Neural cell (in vitro differentiated cells): ENCODE measurements at regions not wholly inside any gene's neighbourhood (a gene's known extent, or its start where the extent isn't known, plus 50 kb on each side); places are given as distances from the start of the nearest gene placed in this dataset.

Experiments used
- H2AFZ ChIP-seq: fragments of 200-600, 300-800 bp; sonication (generic), shearing (Covaris generic); 2 replicates; pipeline ENCODE4 v1.6.0; 2014; ENCODE audit warnings: low read depth, mild to moderate bottlenecking, antibody characterized with exemption, low read length, moderate library complexity
- H3F3A ChIP-seq: fragments of 200-600 bp; shearing (Covaris generic); 2 replicates; pipeline ENCODE4 v1.6.1; 2016; ENCODE audit warnings: mild to moderate bottlenecking, moderate library complexity, mixed read lengths, antibody characterized with exemption, low read length; ENCODE audit not compliant: insufficient read depth, poor library complexity, severe bottlenecking
- H3K27ac ChIP-seq: fragments of 200-600, 300-800 bp; sonication (generic), shearing (Covaris generic); 2 replicates; pipeline ENCODE4 v1.5.1; 2014; ENCODE audit warnings: mild to moderate bottlenecking, low read length, moderate library complexity
- H3K27me3 ChIP-seq: fragments of 300-800, 200-600 bp; sonication (generic), shearing (Covaris generic); 2 replicates; pipeline ENCODE4 v1.6.0; 2014; ENCODE audit warnings: mild to moderate bottlenecking, low read depth, low read length, moderate library complexity; ENCODE audit not compliant: insufficient read depth
- H3K36me3 ChIP-seq: fragments of 300-800, 200-600 bp; sonication (generic), shearing (Covaris generic); 2 replicates; pipeline ENCODE4 v1.5.1; 2014; ENCODE audit warnings: mild to moderate bottlenecking, antibody characterized with exemption, low read length, moderate library complexity; ENCODE audit not compliant: insufficient read depth
- H3K4me2 ChIP-seq: fragments of 300-800, 200-600 bp; sonication (generic), shearing (Covaris generic); 2 replicates; pipeline ENCODE4 v1.6.0; 2014; ENCODE audit warnings: mild to moderate bottlenecking, low read length
- H3K4me3 ChIP-seq: fragments of 300-800, 200-600 bp; sonication (generic), shearing (Covaris generic); 2 replicates; pipeline ENCODE4 v1.5.1; 2014; ENCODE audit warnings: mild to moderate bottlenecking, low read length, moderate library complexity
- H3K79me2 ChIP-seq: fragments of 200-600 bp; shearing (Covaris generic); replicated peaks from 2 replicates; pipeline ENCODE4 v1.6.0; 2014; ENCODE audit warnings: mild to moderate bottlenecking, low read length, moderate library complexity; ENCODE audit not compliant: insufficient read depth
- H3K9ac ChIP-seq: fragments of 300-800, 200-600 bp; sonication (generic), shearing (Covaris generic); 2 replicates; pipeline ENCODE4 v1.6.1; 2016; ENCODE audit warnings: mild to moderate bottlenecking, low read length, mixed read lengths
- H3K9me2 ChIP-seq: fragments of 200-600 bp; shearing (Covaris generic); 2 replicates; pipeline ENCODE4 v1.6.1; 2016; ENCODE audit warnings: mild to moderate bottlenecking, low read length, mixed read lengths; ENCODE audit not compliant: insufficient read depth
- H3K9me3 ChIP-seq: fragments of 200-600, 300-800 bp; sonication (generic), shearing (Covaris generic); 2 replicates; pipeline ENCODE4 v1.6.1; 2016; ENCODE audit warnings: mild to moderate bottlenecking, mixed run types, low read length, moderate library complexity, mixed read lengths
- H4K20me1 ChIP-seq: fragments of 200-600 bp; shearing (Covaris generic); 2 replicates; pipeline ENCODE4 v1.6.1; 2016; ENCODE audit warnings: mild to moderate bottlenecking, mixed run types; ENCODE audit not compliant: insufficient read depth
- CTCF ChIP-seq: fragments of 450-650 bp; IDR thresholded peaks from 2 replicates; pipeline ENCODE4 v1.5.1; 2014; ENCODE audit warnings: antibody characterized with exemption, mild to moderate bottlenecking, moderate library complexity; ENCODE audit not compliant: poor library complexity, severe bottlenecking
- EP300 ChIP-seq: fragments of 450-650 bp; conservative IDR thresholded peaks from 2 replicates; pipeline ENCODE4 v1.6.1; 2014; ENCODE audit warnings: antibody characterized with exemption, mild to moderate bottlenecking, moderate library complexity; ENCODE audit not compliant: poor library complexity, severe bottlenecking
- EZH2 ChIP-seq: fragments of 200-600, 300-800 bp; shearing (Covaris generic), sonication (generic); IDR thresholded peaks from 2 replicates; pipeline ENCODE4 v1.6.1; 2014; ENCODE audit warnings: antibody characterized with exemption, low read length, borderline replicate concordance, mild to moderate bottlenecking; ENCODE audit not compliant: insufficient read depth, poor library complexity, severe bottlenecking
- MXI1 ChIP-seq: fragments of 450-650 bp; conservative IDR thresholded peaks from 2 replicates; pipeline ENCODE4 v1.6.1; 2014; ENCODE audit warnings: antibody characterized with exemption, mild to moderate bottlenecking; ENCODE audit not compliant: poor library complexity, severe bottlenecking
- POLR2AphosphoS5 ChIP-seq: IDR thresholded peaks from 2 replicates; pipeline ENCODE4 v1.6.1; 2012
- RAD21 ChIP-seq: fragments of 450-650 bp; conservative IDR thresholded peaks from 2 replicates; pipeline ENCODE4 v1.6.1; 2014; ENCODE audit warnings: antibody characterized with exemption, mild to moderate bottlenecking, moderate library complexity
- REST ChIP-seq: IDR thresholded peaks from 2 replicates; pipeline ENCODE4 v1.6.1; 2012; ENCODE audit warnings: borderline replicate concordance
- SMC3 ChIP-seq: fragments of 450-650 bp; conservative IDR thresholded peaks from 2 replicates; pipeline ENCODE4 v1.6.1; 2014; ENCODE audit warnings: antibody characterized with exemption, mild to moderate bottlenecking, moderate library complexity; ENCODE audit not compliant: poor library complexity
- TAF1 ChIP-seq: IDR thresholded peaks from 2 replicates; pipeline ENCODE4 v1.6.1; 2012; ENCODE audit warnings: low read depth

- no peak for TF ChIP-seq MXI1
- TF ChIP-seq SMC3: no peak
- TF ChIP-seq TAF1: no peak
- TF ChIP-seq EZH2: no peak
- no peak for TF ChIP-seq EP300
- TF ChIP-seq REST: no peak
- TF ChIP-seq POLR2AphosphoS5: no peak
- no peak for TF ChIP-seq RAD21
- TF ChIP-seq CTCF: no peak
- Histone ChIP-seq H3K36me3 (no peaks in the 10 kb centered on the region), H3K79me2 (no peaks in the 10 kb centered on the region), H3K9me3 (no peaks in the 10 kb centered on the region), H3K9ac (no peak overlapping the region), H3K9me2 (no peaks in the 10 kb centered on the region), H4K20me1 (no peaks in the 10 kb centered on the region), H3K4me2 (no peak overlapping the region), H3K27ac (no peak overlapping the region), H3F3A (no peaks in the 10 kb centered on the region), H3K4me3 (no peak overlapping the region), H2AFZ (no peak overlapping the region), H3K27me3 (no peaks in the 10 kb centered on the region)
Measured at GRCh38 chr15:97861529-97862260, 98.8 kb upstream of the ARRDC4 start.

GRCh38 chr15:97866959-97867358 lies 93.5 kb upstream of the ARRDC4 start:
- H3K27me3 ChIP-seq: no peaks in the 10 kb centered on the region
- H3K9me2 ChIP-seq: no peaks in the 10 kb centered on the region
- H3K27ac ChIP-seq: no peak overlapping the region
- H2AFZ ChIP-seq: no peak overlapping the region
- no peaks in the 10 kb centered on the region for H3F3A ChIP-seq
- TF ChIP-seq POLR2AphosphoS5 (no peak), EZH2 (no peak), CTCF (no peak), SMC3 (no peak), MXI1 (no peak), EP300 (no peak), TAF1 (no peak), RAD21 (no peak), REST (no peak)
- H3K9ac ChIP-seq: no peak overlapping the region
- H3K4me3 ChIP-seq: no peak overlapping the region
- H3K79me2 ChIP-seq: no peaks in the 10 kb centered on the region
- no peak overlapping the region for H3K4me2 ChIP-seq
- H4K20me1 ChIP-seq: no peaks in the 10 kb centered on the region
- no peaks in the 10 kb centered on the region for H3K36me3 ChIP-seq
- no peaks in the 10 kb centered on the region for H3K9me3 ChIP-seq
